Panc1 (cell line): ENCODE measurements at regions not wholly inside any gene's neighbourhood (a gene's known extent, or its start where the extent isn't known, plus 50 kb on each side); places are given as distances from the start of the nearest gene placed in this dataset.

Experiments used
- ATAC-seq: fragments of 200-7000 bp; cut with Tn5 transposase; 2 replicates; pipeline ENCODE4 v1.9.1; 2020; ENCODE audit warnings: mild to moderate bottlenecking, moderate library complexity
- BruUV-seq: library from RNA; stranded (reverse); fragments of 400-500 nt; replicated peaks from 2 replicates; lab custom pipeline; 2021; lab: Mats Ljungman, UMichigan
- CTCF ChIA-PET: fragments of 300-600 bp; sonication (Branson Sonifier 250); formaldehyde crosslinking; loops from one replicate; lab custom pipeline; 2022; ENCODE audit warnings: antibody characterized with exemption; lab: Charles Lee
- POLR2A ChIA-PET: fragments of 300-600 bp; sonication (Branson Sonifier 250); formaldehyde crosslinking; loops from one replicate; lab custom pipeline; 2022; ENCODE audit warnings: antibody characterized with exemption; lab: Charles Lee
- DNase-seq: peaks from one replicate; pipeline ENCODE4 v3.0.0-alpha.2; 2010; ENCODE audit warnings: low read depth, low spot score
- H3K27ac ChIP-seq: 2 replicates; pipeline ENCODE4 v1.5.1; 2011; ENCODE audit warnings: mild to moderate bottlenecking, low read length, inconsistent platforms
- H3K27me3 ChIP-seq: fragments of 200-500 bp; sonication (Bioruptor generic); 2 replicates; pipeline ENCODE4 v1.6.0; 2014; ENCODE audit warnings: low read length, inconsistent platforms; ENCODE audit not compliant: control insufficient read depth, insufficient read depth
- H3K36me3 ChIP-seq: fragments of 200-500 bp; sonication (Bioruptor generic); 2 replicates; pipeline ENCODE4 v1.5.1; 2014; ENCODE audit warnings: inconsistent platforms, mild to moderate bottlenecking, low read length, moderate library complexity; ENCODE audit not compliant: control insufficient read depth, insufficient read depth
- H3K4me1 ChIP-seq: 2 replicates; pipeline ENCODE4 v1.5.1; 2011; ENCODE audit warnings: inconsistent platforms, mild to moderate bottlenecking, low read length, moderate library complexity; ENCODE audit not compliant: control insufficient read depth, insufficient read depth
- H3K4me3 ChIP-seq, 2 experiments: 2 replicates each; pipeline ENCODE4 v1.5.1; 2011 to 2012; ENCODE audit warnings: low read depth in 2 of 2, low read length in 2 of 2, mild to moderate bottlenecking in 2 of 2, inconsistent platforms in 1 of 2, moderate library complexity in 1 of 2
- H3K9me3 ChIP-seq: fragments of 200-500 bp; sonication (Bioruptor generic); 2 replicates; pipeline ENCODE4 v1.5.1; 2014; ENCODE audit warnings: low read depth, mild to moderate bottlenecking, inconsistent platforms, low read length, moderate library complexity; ENCODE audit not compliant: control insufficient read depth, insufficient read depth
- POLR2AphosphoS5 ChIP-seq: IDR thresholded peaks from 2 replicates; pipeline ENCODE4 v1.6.1; 2012; ENCODE audit warnings: mild to moderate bottlenecking, low read depth, low read length, moderate library complexity
- SIN3A ChIP-seq: IDR thresholded peaks from 2 replicates; pipeline ENCODE4 v1.6.1; 2012; ENCODE audit warnings: low read depth, mild to moderate bottlenecking, low read length, moderate library complexity, borderline replicate concordance; ENCODE audit not compliant: insufficient read depth
- TCF7L2 ChIP-seq: IDR thresholded peaks from 2 replicates; pipeline ENCODE4 v1.6.1; 2011; ENCODE audit warnings: mild to moderate bottlenecking, low read depth, low read length, inconsistent platforms
- in situ Hi-C: cut with HindIII; loops from 2 replicates; pipeline ENCODE4 v1.10.0; 2016; ENCODE audit warnings: low sequenced_read_pairs, low pct_unique_long_range_greater_than_20kb
- intact Hi-C: fragments of 100-400 bp; cut with micrococcal nuclease; formaldehyde crosslinking; loops from one replicate; pipeline ENCODE4 v1.10.0; 2022; ENCODE audit not compliant: unreplicated experiment
- TF ChIP-seq, protein P1 (sequence below), 2 experiments: IDR thresholded peaks; 2 replicates each; pipeline ENCODE4 v1.6.1; 2011 to 2012; ENCODE audit warnings: low read depth in 2 of 2, control low read depth in 1 of 2, low read length in 1 of 2, mild to moderate bottlenecking in 1 of 2, moderate library complexity in 1 of 2; ENCODE audit not compliant: insufficient read depth in 1 of 2
- TF ChIP-seq, protein P2 (sequence below): fragments of 450-650 bp; IDR thresholded peaks from 2 replicates; pipeline ENCODE4 v1.5.1; 2017; ENCODE audit warnings: mild to moderate bottlenecking

DNA sequence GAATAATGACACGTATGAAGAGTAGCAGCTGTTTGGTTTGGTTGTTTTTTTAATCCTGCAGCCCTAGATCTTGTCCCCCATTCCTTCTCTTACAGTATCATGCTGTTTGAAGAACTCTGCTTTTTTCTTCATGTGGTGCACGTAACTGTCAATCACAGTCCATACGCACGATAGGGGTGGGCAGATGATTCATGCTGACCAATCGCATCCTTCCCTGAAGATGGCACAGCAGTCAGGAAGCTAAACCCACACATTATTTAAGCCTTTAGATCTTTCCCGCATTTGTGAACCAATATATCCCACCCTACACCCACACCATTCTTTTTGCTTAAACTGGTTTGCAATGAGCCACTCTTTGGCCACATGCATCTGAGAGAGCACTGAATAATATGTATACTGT lies 158.9 kb upstream of the PLEKHA5 start:
- intact Hi-C loops = no loop called here
- ChIA-PET POLR2A (no interaction called here), CTCF (no interaction called here)
- in situ Hi-C loops = no loop called here
- Histone ChIP-seq H3K4me1 (no peaks in the 10 kb centered on the region), H3K27ac (no peak overlapping the region), H3K4me3 (no peak overlapping the region), H3K9me3 (no peaks in the 10 kb centered on the region), H3K27me3 (no peaks in the 10 kb centered on the region), H3K36me3 (no peaks in the 10 kb centered on the region)
- TF ChIP-seq, protein P1, sequence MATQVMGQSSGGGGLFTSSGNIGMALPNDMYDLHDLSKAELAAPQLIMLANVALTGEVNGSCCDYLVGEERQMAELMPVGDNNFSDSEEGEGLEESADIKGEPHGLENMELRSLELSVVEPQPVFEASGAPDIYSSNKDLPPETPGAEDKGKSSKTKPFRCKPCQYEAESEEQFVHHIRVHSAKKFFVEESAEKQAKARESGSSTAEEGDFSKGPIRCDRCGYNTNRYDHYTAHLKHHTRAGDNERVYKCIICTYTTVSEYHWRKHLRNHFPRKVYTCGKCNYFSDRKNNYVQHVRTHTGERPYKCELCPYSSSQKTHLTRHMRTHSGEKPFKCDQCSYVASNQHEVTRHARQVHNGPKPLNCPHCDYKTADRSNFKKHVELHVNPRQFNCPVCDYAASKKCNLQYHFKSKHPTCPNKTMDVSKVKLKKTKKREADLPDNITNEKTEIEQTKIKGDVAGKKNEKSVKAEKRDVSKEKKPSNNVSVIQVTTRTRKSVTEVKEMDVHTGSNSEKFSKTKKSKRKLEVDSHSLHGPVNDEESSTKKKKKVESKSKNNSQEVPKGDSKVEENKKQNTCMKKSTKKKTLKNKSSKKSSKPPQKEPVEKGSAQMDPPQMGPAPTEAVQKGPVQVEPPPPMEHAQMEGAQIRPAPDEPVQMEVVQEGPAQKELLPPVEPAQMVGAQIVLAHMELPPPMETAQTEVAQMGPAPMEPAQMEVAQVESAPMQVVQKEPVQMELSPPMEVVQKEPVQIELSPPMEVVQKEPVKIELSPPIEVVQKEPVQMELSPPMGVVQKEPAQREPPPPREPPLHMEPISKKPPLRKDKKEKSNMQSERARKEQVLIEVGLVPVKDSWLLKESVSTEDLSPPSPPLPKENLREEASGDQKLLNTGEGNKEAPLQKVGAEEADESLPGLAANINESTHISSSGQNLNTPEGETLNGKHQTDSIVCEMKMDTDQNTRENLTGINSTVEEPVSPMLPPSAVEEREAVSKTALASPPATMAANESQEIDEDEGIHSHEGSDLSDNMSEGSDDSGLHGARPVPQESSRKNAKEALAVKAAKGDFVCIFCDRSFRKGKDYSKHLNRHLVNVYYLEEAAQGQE (IDR thresholded peaks at IDR 0.05; ENCODE audit: insufficient read depth in 1 of 2, low read depth in 2 of 2, low read length in 1 of 2) = no peak
- no peak for TF ChIP-seq TCF7L2
- no peak for TF ChIP-seq SIN3A
- TF ChIP-seq POLR2AphosphoS5 = no peak
- TF ChIP-seq, protein P2, sequence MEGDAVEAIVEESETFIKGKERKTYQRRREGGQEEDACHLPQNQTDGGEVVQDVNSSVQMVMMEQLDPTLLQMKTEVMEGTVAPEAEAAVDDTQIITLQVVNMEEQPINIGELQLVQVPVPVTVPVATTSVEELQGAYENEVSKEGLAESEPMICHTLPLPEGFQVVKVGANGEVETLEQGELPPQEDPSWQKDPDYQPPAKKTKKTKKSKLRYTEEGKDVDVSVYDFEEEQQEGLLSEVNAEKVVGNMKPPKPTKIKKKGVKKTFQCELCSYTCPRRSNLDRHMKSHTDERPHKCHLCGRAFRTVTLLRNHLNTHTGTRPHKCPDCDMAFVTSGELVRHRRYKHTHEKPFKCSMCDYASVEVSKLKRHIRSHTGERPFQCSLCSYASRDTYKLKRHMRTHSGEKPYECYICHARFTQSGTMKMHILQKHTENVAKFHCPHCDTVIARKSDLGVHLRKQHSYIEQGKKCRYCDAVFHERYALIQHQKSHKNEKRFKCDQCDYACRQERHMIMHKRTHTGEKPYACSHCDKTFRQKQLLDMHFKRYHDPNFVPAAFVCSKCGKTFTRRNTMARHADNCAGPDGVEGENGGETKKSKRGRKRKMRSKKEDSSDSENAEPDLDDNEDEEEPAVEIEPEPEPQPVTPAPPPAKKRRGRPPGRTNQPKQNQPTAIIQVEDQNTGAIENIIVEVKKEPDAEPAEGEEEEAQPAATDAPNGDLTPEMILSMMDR = no peak
- no TSS peak for BruUV-seq
- no peak for ATAC-seq
- no peak for DNase-seq

DNA sequence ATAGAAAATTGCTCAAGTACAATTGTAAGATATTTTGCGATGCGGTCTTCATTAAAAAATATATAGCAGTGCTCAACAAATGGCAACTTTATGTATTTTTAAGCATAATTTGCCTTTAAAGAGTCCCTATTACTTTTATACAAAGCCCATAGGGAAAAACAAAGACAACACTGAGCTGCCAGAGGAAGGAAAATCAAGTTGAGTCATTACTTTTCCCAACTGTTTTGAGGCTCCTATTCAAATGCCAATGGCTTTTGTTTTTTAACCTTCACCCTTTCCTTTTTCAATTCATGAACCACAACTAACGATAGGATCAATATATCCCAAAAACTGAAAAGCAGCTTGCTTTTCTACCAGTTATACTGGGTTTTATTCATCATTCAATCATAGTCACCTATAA lies 157.6 kb upstream of the PLEKHA5 start:
- H3K9me3 ChIP-seq = no peaks in the 10 kb centered on the region
- no peak for ATAC-seq
- TF ChIP-seq SIN3A (no peak), POLR2AphosphoS5 (no peak), TCF7L2 (no peak)
- TF ChIP-seq, protein P1 (IDR thresholded peaks at IDR 0.05; ENCODE audit: insufficient read depth in 1 of 2, low read depth in 2 of 2, low read length in 1 of 2) = no peak
- TF ChIP-seq, protein P2 = no peak
- H3K4me1 ChIP-seq = no peaks in the 10 kb centered on the region
- CTCF ChIA-PET = no interaction called here
- H3K27me3 ChIP-seq = no peaks in the 10 kb centered on the region
- DNase-seq = no peak
- H3K4me3 ChIP-seq = no peak overlapping the region
- POLR2A ChIA-PET = no interaction called here
- BruUV-seq = no TSS peak
- intact Hi-C loops = no loop called here
- H3K27ac ChIP-seq = no peak overlapping the region
- H3K36me3 ChIP-seq = no peaks in the 10 kb centered on the region
- in situ Hi-C loops = no loop called here
